ENCODE measurements at regions not wholly inside any gene's neighbourhood (a gene's known extent, or its start where the extent isn't known, plus 50 kb on each side); places are given as distances from the start of the nearest gene placed in this dataset.

DNA sequence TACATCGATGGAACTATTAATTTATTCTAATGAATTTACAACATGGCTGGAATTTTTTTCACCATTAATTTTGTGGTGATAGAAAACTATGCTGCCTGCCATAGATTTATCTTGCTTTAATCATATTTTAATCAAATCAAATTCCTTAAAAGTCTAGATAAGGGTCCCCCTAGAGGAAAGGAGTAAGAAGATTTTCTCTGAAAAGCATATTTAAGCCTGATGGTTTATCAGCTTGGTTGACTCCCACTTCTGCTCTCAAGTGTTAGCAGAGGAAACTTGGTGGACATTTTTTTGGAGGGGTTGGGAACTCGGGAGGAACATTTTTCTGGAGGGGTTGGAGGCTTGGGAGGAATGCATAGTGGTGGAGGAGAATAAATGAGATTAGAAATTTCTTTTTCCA is 253.3 kb downstream of the KCNRG start:
- no peak for TF ChIP-seq POLR2A (IDR thresholded peaks at IDR 0.05)
- no peak for TF ChIP-seq CTCF (IDR thresholded peaks at IDR 0.05)
- H3K4me3 ChIP-seq = no peak overlapping the region
- 61 to 71% (median 64%) methylated on average over 2 of the region's 2 CpGs for WGBS, 4 donors
- intact Hi-C loops (cut with DNase I) = no loop called here
- no peaks in the 10 kb centered on the region for H3K27me3 ChIP-seq
- peaks cover 0 to 5% (median 0%) of the 10 kb centered on the region in 12 donors for H3K4me1 ChIP-seq
- DNase-seq (no peak), ATAC-seq (no peak)
- no peaks in the 10 kb centered on the region for H3K9me3 ChIP-seq
- no peak overlapping the region for H3K27ac ChIP-seq
- no peaks in the 10 kb centered on the region for H3K36me3 ChIP-seq

DNA sequence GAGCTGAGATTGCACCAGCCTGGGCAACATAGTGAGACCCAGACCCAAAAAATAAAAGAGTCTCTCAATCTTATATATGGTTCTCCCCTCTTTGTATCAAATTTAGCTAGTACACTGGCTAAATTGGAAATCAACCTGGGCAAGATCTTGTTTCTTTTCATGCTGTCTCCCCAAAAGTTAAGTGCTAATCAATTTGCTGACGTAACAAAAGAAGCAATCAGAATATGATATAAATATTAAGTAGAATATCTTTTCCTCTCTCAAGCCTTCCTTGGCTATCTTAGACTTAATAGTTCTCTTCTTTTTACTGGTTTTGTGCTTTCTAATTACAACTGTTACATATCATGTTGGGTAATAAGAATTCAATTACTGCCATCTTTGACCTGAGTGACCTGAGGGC is 258.9 kb downstream of the KCNRG start:
- H3K27ac ChIP-seq = no peak overlapping the region
- TF ChIP-seq CTCF (IDR thresholded peaks at IDR 0.05) (no peak), POLR2A (IDR thresholded peaks at IDR 0.05) (no peak)
- intact Hi-C loops (cut with DNase I) = no loop called here
- H3K36me3 ChIP-seq = no peaks in the 10 kb centered on the region
- H3K4me1 ChIP-seq = no peaks in the 10 kb centered on the region
- H3K4me3 ChIP-seq = no peak overlapping the region
- H3K27me3 ChIP-seq = no peaks in the 10 kb centered on the region
- 96 to 98% (median 97%) methylated on average over 1 of the region's 1 CpG for WGBS, 4 donors
- DNase-seq (no peak), ATAC-seq (no peak)
- H3K9me3 ChIP-seq = peaks cover 0 to 5% (median 0%) of the 10 kb centered on the region in 12 donors

GRCh38 chr13:50275392-50276063 is 260.3 kb downstream of the KCNRG start:
- intact Hi-C loops (cut with DNase I) = no loop called here
- H3K36me3 ChIP-seq = no peaks in the 10 kb centered on the region
- TF ChIP-seq POLR2A (IDR thresholded peaks at IDR 0.05) = no peak
- H3K27me3 ChIP-seq = no peaks in the 10 kb centered on the region
- DNase-seq (no peak), ATAC-seq (no peak)
- peaks cover 0 to 5% (median 0%) of the 10 kb centered on the region in 12 donors for H3K9me3 ChIP-seq
- no peak overlapping the region for H3K4me3 ChIP-seq
- H3K4me1 ChIP-seq = no peaks in the 10 kb centered on the region
- H3K27ac ChIP-seq = no peak overlapping the region
- 86 to 96% (median 90%) methylated on average over 1 of the region's 1 CpG for WGBS, 4 donors

- TF ChIP-seq POLR2A (IDR thresholded peaks at IDR 0.05) = no peak
- no peak for TF ChIP-seq CTCF (IDR thresholded peaks at IDR 0.05)
- Histone ChIP-seq H3K27ac (no peak overlapping the region), H3K9me3 (peaks cover 0 to 6% (median 0%) of the 10 kb centered on the region in 12 donors), H3K36me3 (no peaks in the 10 kb centered on the region), H3K4me3 (no peak overlapping the region), H3K27me3 (no peaks in the 10 kb centered on the region), H3K4me1 (no peaks in the 10 kb centered on the region)
- intact Hi-C loops (cut with DNase I) = no loop called here
- DNase-seq (no peak), ATAC-seq (no peak)
- WGBS, 4 donors = 90 to 100% (median 97%) methylated on average over 2 of the region's 2 CpGs
These were observed 261.3 kb downstream of the KCNRG start for GRCh38 chr13:50276550-50276949.

DNA sequence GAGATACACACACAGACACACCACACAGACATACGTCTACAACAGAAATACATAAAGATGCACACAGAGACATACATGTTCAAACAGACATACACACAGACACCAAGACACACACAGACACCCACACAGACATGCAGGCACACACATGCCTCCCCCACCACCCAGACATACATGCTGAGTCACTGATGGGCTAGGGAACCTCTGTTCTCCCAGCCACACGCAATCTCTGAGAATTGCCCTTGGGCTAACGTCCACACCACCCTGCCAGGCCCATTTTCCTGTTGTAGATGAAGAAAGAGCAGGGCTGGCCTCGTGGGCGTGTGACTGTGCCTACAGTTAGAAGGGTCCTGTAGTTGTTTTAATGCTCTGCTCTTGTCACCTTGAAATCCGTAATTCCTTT is 261.9 kb downstream of the KCNRG start:
- ATAC-seq (no peak), DNase-seq (no peak)
- TF ChIP-seq CTCF (IDR thresholded peaks at IDR 0.05) (no peak), POLR2A (IDR thresholded peaks at IDR 0.05) (no peak)
- intact Hi-C loops (cut with DNase I) = no loop called here
- peaks cover 0 to 12% (median 2%) of the 10 kb centered on the region in 12 donors for H3K9me3 ChIP-seq
- H3K36me3 ChIP-seq = no peaks in the 10 kb centered on the region
- no peak overlapping the region for H3K4me3 ChIP-seq
- no peak overlapping the region for H3K27ac ChIP-seq
- no peaks in the 10 kb centered on the region for H3K27me3 ChIP-seq
- WGBS, 4 donors = 89 to 94% (median 93%) methylated on average over 6 of the region's 6 CpGs
- no peaks in the 10 kb centered on the region for H3K4me1 ChIP-seq

Data from heart left ventricle (tissue), 16 donors.